GM12878 (cell line): ENCODE measurements at regions not wholly inside any gene's neighbourhood (a gene's known extent, or its start where the extent isn't known, plus 50 kb on each side); places are given as distances from the start of the nearest gene placed in this dataset.

Experiments
- ATAC-seq: fragments of 200-7000 bp; cut with Tn5 transposase; 3 replicates; pipeline ENCODE4 v1.9.1; 2020; ENCODE audit warnings: mild to moderate bottlenecking, moderate library complexity
- BruUV-seq: library from RNA; stranded (reverse); fragments of 400-500 nt; replicated peaks from 2 replicates; lab custom pipeline; 2021; lab: Mats Ljungman, UMichigan
- CTCF ChIA-PET: fragments of 300-600 bp; sonication (Branson Sonifier 250); formaldehyde crosslinking; extraction: SDS; loops from one replicate; lab custom pipeline; 2021; ENCODE audit warnings: inconsistent platforms; lab: Yijun Ruan, JAX
- POLR2A ChIA-PET: fragments of 350-600 bp; formaldehyde crosslinking; extraction: SDS; loops from one replicate; lab custom pipeline; 2021; ENCODE audit warnings: inconsistent platforms; lab: Charles Lee
- RAD21 ChIA-PET: fragments of 300-600 bp; sonication (Branson Sonifier 250); formaldehyde crosslinking; loops from one replicate; lab custom pipeline; 2023; ENCODE audit warnings: antibody characterized with exemption; ENCODE audit not compliant: unreplicated experiment; lab: Charles Lee
- SMC1A ChIA-PET: fragments of 300-600 bp; sonication (Branson Sonifier 250); formaldehyde crosslinking; loops from one replicate; lab custom pipeline; 2023; ENCODE audit not compliant: unreplicated experiment, uncharacterized antibody; lab: Charles Lee
- DNase-seq: peaks from one replicate; pipeline ENCODE4 v3.0.0-alpha.2; 2011; ENCODE audit warnings: low read depth, low spot score
- FAIRE-seq: peaks from 3 replicates; lab custom pipeline; 2011; peaks lifted over from hg19 to GRCh38; lab: Jason Lieb, UNC
- H2AFZ ChIP-seq: 2 replicates; pipeline ENCODE4 v1.6.0; 2011; ENCODE audit warnings: low read depth, low read length, control low read depth; ENCODE audit not compliant: control insufficient read depth
- H3K27ac ChIP-seq: 2 replicates; pipeline ENCODE4 v1.5.1; 2011; ENCODE audit warnings: control low read depth; ENCODE audit not compliant: control insufficient read depth, insufficient read depth
- H3K27me3 ChIP-seq, 2 experiments: replicated peaks in 1 of 2; 2 replicates each; pipeline versions ENCODE4 v1.6.0 to v1.6.1; 2011; ENCODE audit warnings: low read length in 1 of 2; ENCODE audit not compliant: control insufficient read depth in 2 of 2, insufficient read depth in 2 of 2
- H3K36me3 ChIP-seq, 2 experiments: 2 replicates each; pipeline ENCODE4 v1.5.1; 2011; ENCODE audit warnings: low read length in 1 of 2; ENCODE audit not compliant: control insufficient read depth in 2 of 2, insufficient read depth in 2 of 2
- H3K4me1 ChIP-seq: 2 replicates; pipeline ENCODE4 v1.6.1; 2011; ENCODE audit warnings: mild to moderate bottlenecking, low read length, moderate library complexity, mixed read lengths; ENCODE audit not compliant: control insufficient read depth, insufficient read depth
- H3K4me2 ChIP-seq: 2 replicates; pipeline ENCODE4 v1.6.0; 2011; ENCODE audit warnings: control low read depth; ENCODE audit not compliant: control insufficient read depth, insufficient read depth
- H3K4me3 ChIP-seq: fragments of 200-600 bp; sonication (generic); 2 replicates; pipeline ENCODE4 v1.5.1; 2016
- H3K79me2 ChIP-seq: 2 replicates; pipeline ENCODE4 v1.6.0; 2011; ENCODE audit warnings: low read length; ENCODE audit not compliant: control insufficient read depth, insufficient read depth
- H3K9ac ChIP-seq: 2 replicates; pipeline ENCODE4 v1.8.0; 2011; ENCODE audit warnings: low read length, control low read depth, mixed read lengths; ENCODE audit not compliant: control insufficient read depth, insufficient read depth
- H3K9me3 ChIP-seq: replicated peaks from 3 replicates; pipeline ENCODE4 v1.5.1; 2011; ENCODE audit warnings: mild to moderate bottlenecking, low read length; ENCODE audit not compliant: control insufficient read depth, insufficient read depth
- H4K20me1 ChIP-seq: 2 replicates; pipeline ENCODE4 v1.6.0; 2011; ENCODE audit not compliant: control insufficient read depth, insufficient read depth
- ATF3 ChIP-seq: IDR thresholded peaks from 2 replicates; pipeline ENCODE4 v1.6.1; 2011; ENCODE audit warnings: low read depth, mild to moderate bottlenecking, low read length, moderate library complexity, borderline replicate concordance; ENCODE audit errors: extremely low read depth
- BACH1 ChIP-seq: fragments of 450-650 bp; IDR thresholded peaks from 2 replicates; pipeline ENCODE4 v1.6.1; 2017; ENCODE audit warnings: mild to moderate bottlenecking, borderline replicate concordance
- BMI1 ChIP-seq: fragments of 450-650 bp; IDR thresholded peaks from 2 replicates; pipeline ENCODE4 v1.6.1; 2016; ENCODE audit warnings: mild to moderate bottlenecking, moderate library complexity, borderline replicate concordance
- BRCA1 ChIP-seq: IDR thresholded peaks from 2 replicates; pipeline ENCODE4 v1.6.1; 2011; ENCODE audit warnings: low read depth, low read length, improper control_type of control experiment
- E4F1 ChIP-seq: fragments of 450-650 bp; IDR thresholded peaks from 2 replicates; pipeline ENCODE4 v1.6.1; 2018; ENCODE audit warnings: borderline replicate concordance, mild to moderate bottlenecking; ENCODE audit not compliant: partially characterized antibody
- FOXK2 ChIP-seq: fragments of 450-650 bp; IDR thresholded peaks from 2 replicates; pipeline ENCODE4 v1.6.1; 2017; ENCODE audit warnings: mild to moderate bottlenecking, moderate library complexity
- FOXM1 ChIP-seq: IDR thresholded peaks from 2 replicates; pipeline ENCODE4 v1.6.1; 2012; ENCODE audit warnings: low read depth, mild to moderate bottlenecking, inconsistent platforms, low read length, moderate library complexity
- HCFC1 ChIP-seq: fragments of 150-350 bp; IDR thresholded peaks from 2 replicates; pipeline ENCODE4 v1.6.1; 2014; ENCODE audit warnings: low read length
- MEF2A ChIP-seq: IDR thresholded peaks from 2 replicates; pipeline ENCODE4 v1.6.1; 2011; ENCODE audit warnings: low read depth, mild to moderate bottlenecking, low read length, moderate library complexity; ENCODE audit not compliant: insufficient read depth
- MEF2B ChIP-seq: fragments of 450-650 bp; IDR thresholded peaks from 2 replicates; pipeline ENCODE4 v1.6.1; 2018; ENCODE audit warnings: mild to moderate bottlenecking, moderate library complexity; ENCODE audit not compliant: partially characterized antibody, poor library complexity, severe bottlenecking
- MXI1 ChIP-seq: fragments of 150-350 bp; IDR thresholded peaks from 2 replicates; pipeline ENCODE4 v1.6.1; 2011; ENCODE audit warnings: low read depth, mild to moderate bottlenecking, inconsistent platforms, low read length, improper control_type of control experiment
- NFIC ChIP-seq: IDR thresholded peaks from 2 replicates; pipeline ENCODE4 v1.6.1; 2012; ENCODE audit warnings: low read depth, mild to moderate bottlenecking, inconsistent platforms, low read length, moderate library complexity
- NFYB ChIP-seq: IDR thresholded peaks from 2 replicates; pipeline ENCODE4 v1.6.1; 2011; ENCODE audit warnings: low read depth, mild to moderate bottlenecking, low read length, improper control_type of control experiment, moderate library complexity; ENCODE audit not compliant: insufficient read depth
- NRF1 ChIP-seq: conservative IDR thresholded peaks from 2 replicates; pipeline ENCODE4 v1.6.1; 2011; ENCODE audit warnings: mild to moderate bottlenecking, low read depth, low read length, improper control_type of control experiment
- SIX5 ChIP-seq: IDR thresholded peaks from 2 replicates; pipeline ENCODE4 v1.6.1; 2011; ENCODE audit warnings: mild to moderate bottlenecking, low read depth, low read length, moderate library complexity; ENCODE audit not compliant: severe bottlenecking
- SKIL ChIP-seq: fragments of 450-650 bp; IDR thresholded peaks from 2 replicates; pipeline ENCODE4 v1.6.1; 2017; ENCODE audit warnings: mild to moderate bottlenecking, low read depth, inconsistent platforms; ENCODE audit not compliant: poor library complexity, severe bottlenecking
- TARDBP ChIP-seq: IDR thresholded peaks from 2 replicates; pipeline ENCODE4 v1.6.1; 2016; ENCODE audit warnings: borderline replicate concordance
- ZBED1 ChIP-seq: IDR thresholded peaks from 2 replicates; pipeline ENCODE4 v1.6.1; 2016; ENCODE audit warnings: borderline replicate concordance
- ZBTB33 ChIP-seq: fragments of 450-650 bp; IDR thresholded peaks from 2 replicates; pipeline ENCODE4 v1.6.1; 2017; ENCODE audit warnings: mild to moderate bottlenecking
- in situ Hi-C: fragments of 300-500 bp; cut with MboI; formaldehyde crosslinking; loops from 9 replicates; pipeline ENCODE4 v1.14.3; 2018; ENCODE audit warnings: mixed read lengths
- intact Hi-C: fragments of 100-400 bp; cut with micrococcal nuclease; formaldehyde crosslinking; loops from one replicate; pipeline ENCODE4 v1.14.2; 2022; ENCODE audit not compliant: unreplicated experiment

GRCh38 chr7:69399401-69399800 lies 198.9 kb upstream of the AUTS2 start:
- no peak overlapping the region for H3K9ac ChIP-seq
- no peak overlapping the region for H2AFZ ChIP-seq
- no peaks in the 10 kb centered on the region for H3K27me3 ChIP-seq
- BruUV-seq: no TSS peak
- no peaks in the 10 kb centered on the region for H3K36me3 ChIP-seq
- in situ Hi-C loops: no loop called here
- intact Hi-C loops: no loop called here
- no peaks in the 10 kb centered on the region for H3K79me2 ChIP-seq
- ChIA-PET CTCF (no interaction called here), POLR2A (no interaction called here), SMC1A (interaction anchor here (0.7 to 1.8 kb wide), 2 partner anchors 11 to 202 kb away, joined by 3 to 6 read pairs; no protein-coding TSS in a partner anchor), RAD21 (no interaction called here)
- FAIRE-seq (no peak), DNase-seq (no peak), ATAC-seq (no peak)
- H3K4me3 ChIP-seq: no peak overlapping the region
- no peak overlapping the region for H3K27ac ChIP-seq
- TF ChIP-seq HCFC1: no peak
- TF ChIP-seq MEF2B: no peak
- no peak for TF ChIP-seq E4F1
- TF ChIP-seq BACH1: no peak
- TF ChIP-seq SIX5: no peak
- TF ChIP-seq NFIC: no peak
- no peak for TF ChIP-seq MXI1
- TF ChIP-seq SKIL: no peak
- no peak for TF ChIP-seq BRCA1
- TF ChIP-seq BMI1: no peak
- TF ChIP-seq FOXM1: no peak
- TF ChIP-seq ZBED1: no peak
- no peak for TF ChIP-seq NFYB
- TF ChIP-seq TARDBP: no peak
- TF ChIP-seq NRF1: no peak
- TF ChIP-seq ATF3: no peak
- TF ChIP-seq FOXK2: no peak
- TF ChIP-seq ZBTB33: no peak
- no peak for TF ChIP-seq MEF2A
- no peaks in the 10 kb centered on the region; the same call in 2 of the 3 replicates for H3K9me3 ChIP-seq
- no peaks in the 10 kb centered on the region for H3K4me1 ChIP-seq
- no peak overlapping the region for H3K4me2 ChIP-seq
- H4K20me1 ChIP-seq: no peaks in the 10 kb centered on the region
